Neural cell (in vitro differentiated cells): ENCODE measurements at regions not wholly inside any gene's neighbourhood (a gene's known extent, or its start where the extent isn't known, plus 50 kb on each side); places are given as distances from the start of the nearest gene placed in this dataset.

Experiments
- H2AFZ ChIP-seq: fragments of 200-600, 300-800 bp; sonication (generic), shearing (Covaris generic); 2 replicates; pipeline ENCODE4 v1.6.0; 2014; ENCODE audit warnings: low read depth, mild to moderate bottlenecking, antibody characterized with exemption, low read length, moderate library complexity
- H3F3A ChIP-seq: fragments of 200-600 bp; shearing (Covaris generic); 2 replicates; pipeline ENCODE4 v1.6.1; 2016; ENCODE audit warnings: mild to moderate bottlenecking, moderate library complexity, mixed read lengths, antibody characterized with exemption, low read length; ENCODE audit not compliant: insufficient read depth, poor library complexity, severe bottlenecking
- H3K27ac ChIP-seq: fragments of 200-600, 300-800 bp; sonication (generic), shearing (Covaris generic); 2 replicates; pipeline ENCODE4 v1.5.1; 2014; ENCODE audit warnings: mild to moderate bottlenecking, low read length, moderate library complexity
- H3K27me3 ChIP-seq: fragments of 300-800, 200-600 bp; sonication (generic), shearing (Covaris generic); 2 replicates; pipeline ENCODE4 v1.6.0; 2014; ENCODE audit warnings: mild to moderate bottlenecking, low read depth, low read length, moderate library complexity; ENCODE audit not compliant: insufficient read depth
- H3K36me3 ChIP-seq: fragments of 300-800, 200-600 bp; sonication (generic), shearing (Covaris generic); 2 replicates; pipeline ENCODE4 v1.5.1; 2014; ENCODE audit warnings: mild to moderate bottlenecking, antibody characterized with exemption, low read length, moderate library complexity; ENCODE audit not compliant: insufficient read depth
- H3K4me2 ChIP-seq: fragments of 300-800, 200-600 bp; sonication (generic), shearing (Covaris generic); 2 replicates; pipeline ENCODE4 v1.6.0; 2014; ENCODE audit warnings: mild to moderate bottlenecking, low read length
- H3K4me3 ChIP-seq: fragments of 300-800, 200-600 bp; sonication (generic), shearing (Covaris generic); 2 replicates; pipeline ENCODE4 v1.5.1; 2014; ENCODE audit warnings: mild to moderate bottlenecking, low read length, moderate library complexity
- H3K79me2 ChIP-seq: fragments of 200-600 bp; shearing (Covaris generic); replicated peaks from 2 replicates; pipeline ENCODE4 v1.6.0; 2014; ENCODE audit warnings: mild to moderate bottlenecking, low read length, moderate library complexity; ENCODE audit not compliant: insufficient read depth
- H3K9ac ChIP-seq: fragments of 300-800, 200-600 bp; sonication (generic), shearing (Covaris generic); 2 replicates; pipeline ENCODE4 v1.6.1; 2016; ENCODE audit warnings: mild to moderate bottlenecking, low read length, mixed read lengths
- H3K9me2 ChIP-seq: fragments of 200-600 bp; shearing (Covaris generic); 2 replicates; pipeline ENCODE4 v1.6.1; 2016; ENCODE audit warnings: mild to moderate bottlenecking, low read length, mixed read lengths; ENCODE audit not compliant: insufficient read depth
- H3K9me3 ChIP-seq: fragments of 200-600, 300-800 bp; sonication (generic), shearing (Covaris generic); 2 replicates; pipeline ENCODE4 v1.6.1; 2016; ENCODE audit warnings: mild to moderate bottlenecking, mixed run types, low read length, moderate library complexity, mixed read lengths
- H4K20me1 ChIP-seq: fragments of 200-600 bp; shearing (Covaris generic); 2 replicates; pipeline ENCODE4 v1.6.1; 2016; ENCODE audit warnings: mild to moderate bottlenecking, mixed run types; ENCODE audit not compliant: insufficient read depth
- CTCF ChIP-seq: fragments of 450-650 bp; IDR thresholded peaks from 2 replicates; pipeline ENCODE4 v1.5.1; 2014; ENCODE audit warnings: antibody characterized with exemption, mild to moderate bottlenecking, moderate library complexity; ENCODE audit not compliant: poor library complexity, severe bottlenecking
- EP300 ChIP-seq: fragments of 450-650 bp; conservative IDR thresholded peaks from 2 replicates; pipeline ENCODE4 v1.6.1; 2014; ENCODE audit warnings: antibody characterized with exemption, mild to moderate bottlenecking, moderate library complexity; ENCODE audit not compliant: poor library complexity, severe bottlenecking
- EZH2 ChIP-seq: fragments of 200-600, 300-800 bp; shearing (Covaris generic), sonication (generic); IDR thresholded peaks from 2 replicates; pipeline ENCODE4 v1.6.1; 2014; ENCODE audit warnings: antibody characterized with exemption, low read length, borderline replicate concordance, mild to moderate bottlenecking; ENCODE audit not compliant: insufficient read depth, poor library complexity, severe bottlenecking
- MXI1 ChIP-seq: fragments of 450-650 bp; conservative IDR thresholded peaks from 2 replicates; pipeline ENCODE4 v1.6.1; 2014; ENCODE audit warnings: antibody characterized with exemption, mild to moderate bottlenecking; ENCODE audit not compliant: poor library complexity, severe bottlenecking
- POLR2AphosphoS5 ChIP-seq: IDR thresholded peaks from 2 replicates; pipeline ENCODE4 v1.6.1; 2012
- RAD21 ChIP-seq: fragments of 450-650 bp; conservative IDR thresholded peaks from 2 replicates; pipeline ENCODE4 v1.6.1; 2014; ENCODE audit warnings: antibody characterized with exemption, mild to moderate bottlenecking, moderate library complexity
- REST ChIP-seq: IDR thresholded peaks from 2 replicates; pipeline ENCODE4 v1.6.1; 2012; ENCODE audit warnings: borderline replicate concordance
- SMC3 ChIP-seq: fragments of 450-650 bp; conservative IDR thresholded peaks from 2 replicates; pipeline ENCODE4 v1.6.1; 2014; ENCODE audit warnings: antibody characterized with exemption, mild to moderate bottlenecking, moderate library complexity; ENCODE audit not compliant: poor library complexity
- TAF1 ChIP-seq: IDR thresholded peaks from 2 replicates; pipeline ENCODE4 v1.6.1; 2012; ENCODE audit warnings: low read depth

- Histone ChIP-seq H3F3A (no peaks in the 10 kb centered on the region), H4K20me1 (no peaks in the 10 kb centered on the region), H3K4me3 (no peak overlapping the region), H3K9ac (no peak overlapping the region), H3K4me2 (no peak overlapping the region), H3K9me3 (no peaks in the 10 kb centered on the region), H3K79me2 (no peaks in the 10 kb centered on the region), H3K27ac (no peak overlapping the region), H2AFZ (no peak overlapping the region), H3K27me3 (no peaks in the 10 kb centered on the region), H3K36me3 (no peaks in the 10 kb centered on the region), H3K9me2 (no peaks in the 10 kb centered on the region)
- no peak for TF ChIP-seq RAD21
- no peak for TF ChIP-seq REST
- TF ChIP-seq SMC3 = no peak
- no peak for TF ChIP-seq MXI1
- TF ChIP-seq TAF1 = no peak
- TF ChIP-seq EZH2 = no peak
- no peak for TF ChIP-seq POLR2AphosphoS5
- no peak for TF ChIP-seq EP300
- TF ChIP-seq CTCF = no peak
Observed at GRCh38 chr11:106533046-106533445, 455.6 kb downstream of the AASDHPPT start.

GRCh38 chr11:106540001-106540400 is 462.5 kb downstream of the AASDHPPT start:
- Histone ChIP-seq H3K79me2 (no peaks in the 10 kb centered on the region), H3K9me2 (no peaks in the 10 kb centered on the region), H3K36me3 (no peaks in the 10 kb centered on the region), H3K4me2 (no peak overlapping the region), H3K9me3 (no peaks in the 10 kb centered on the region), H3K4me3 (no peak overlapping the region), H3K9ac (no peak overlapping the region), H4K20me1 (no peaks in the 10 kb centered on the region), H2AFZ (no peak overlapping the region), H3K27ac (no peak overlapping the region), H3F3A (no peaks in the 10 kb centered on the region), H3K27me3 (no peaks in the 10 kb centered on the region)
- no peak for TF ChIP-seq EZH2
- no peak for TF ChIP-seq REST
- no peak for TF ChIP-seq CTCF
- no peak for TF ChIP-seq RAD21
- TF ChIP-seq EP300 = no peak
- no peak for TF ChIP-seq POLR2AphosphoS5
- no peak for TF ChIP-seq MXI1
- TF ChIP-seq SMC3 = no peak
- no peak for TF ChIP-seq TAF1
